CD4-positive, alpha-beta T cell (primary cell): ENCODE measurements at regions not wholly inside any gene's neighbourhood (a gene's known extent, or its start where the extent isn't known, plus 50 kb on each side); places are given as distances from the start of the nearest gene placed in this dataset.

Experiments used
- ATAC-seq: fragments of 200-7000 bp; cut with Tn5 transposase; one replicate; pipeline ENCODE4 v1.10.0; 2022; ENCODE audit warnings: mild to moderate bottlenecking; ENCODE audit not compliant: poor library complexity
- CTCF ChIA-PET: fragments of 350-600 bp; sonication (Branson Sonifier 250); formaldehyde crosslinking; loops from one replicate; lab custom pipeline; 2021; ENCODE audit warnings: antibody characterized with exemption, inconsistent platforms; lab: Charles Lee
- POLR2A ChIA-PET: fragments of 350-600 bp; sonication (Branson Sonifier 250); formaldehyde crosslinking; loops from one replicate; lab custom pipeline; 2021; ENCODE audit warnings: antibody characterized with exemption, inconsistent platforms; lab: Charles Lee
- DNase-seq, 14 experiments: peaks; one replicate each; pipeline ENCODE4 v3.0.0-alpha.2; 2013 to 2020; ENCODE audit warnings: mixed read lengths in 2 of 14
- H3K27ac ChIP-seq, 2 donors: one replicate each; pipeline versions ENCODE4 v1.5.1 to v1.7.0; 2013; ENCODE audit warnings: low read length in 2 of 2, low read depth in 1 of 2, mild to moderate bottlenecking in 1 of 2
- H3K27me3 ChIP-seq, 2 experiments: 1 replicate in 1 of 2; 2 replicates in 1 of 2; pipeline versions ENCODE4 v1.6.1 to v1.7.0; 2013; ENCODE audit warnings: low read length in 2 of 2, control low read depth in 1 of 2, mild to moderate bottlenecking in 1 of 2, moderate library complexity in 1 of 2; ENCODE audit not compliant: insufficient read depth in 2 of 2, control insufficient read depth in 1 of 2
- H3K36me3 ChIP-seq: one replicate; pipeline ENCODE4 v1.6.1; 2013; ENCODE audit warnings: low read length, control low read depth; ENCODE audit not compliant: insufficient read depth
- H3K4me1 ChIP-seq: one replicate; pipeline ENCODE4 v1.6.1; 2013; ENCODE audit warnings: low read length, control low read depth; ENCODE audit not compliant: insufficient read depth
- H3K4me3 ChIP-seq: one replicate; pipeline ENCODE4 v1.5.1; 2013; ENCODE audit warnings: mild to moderate bottlenecking, low read length, moderate library complexity
- H3K9me3 ChIP-seq, 2 experiments: 1 replicate in 1 of 2; 2 replicates in 1 of 2; pipeline versions ENCODE4 v1.6.1 to v1.7.0; 2013; ENCODE audit warnings: low read length in 2 of 2, mild to moderate bottlenecking in 2 of 2, control low read depth in 1 of 2, moderate library complexity in 1 of 2; ENCODE audit not compliant: control insufficient read depth in 1 of 2, insufficient read depth in 1 of 2
- H3K27ac Mint-ChIP-seq: one replicate; pipeline ENCODE4 v1.8.0; 2020; ENCODE audit warnings: mixed read lengths
- H3K27me3 Mint-ChIP-seq: one replicate; pipeline ENCODE4 v1.8.0; 2021; ENCODE audit warnings: mixed read lengths
- H3K36me3 Mint-ChIP-seq: one replicate; pipeline ENCODE4 v1.8.0; 2021; ENCODE audit warnings: low read depth, mixed read lengths
- H3K4me1 Mint-ChIP-seq: one replicate; pipeline ENCODE4 v1.8.0; 2021; ENCODE audit warnings: low read depth, mixed read lengths
- H3K4me3 Mint-ChIP-seq: one replicate; pipeline ENCODE4 v1.8.0; 2020; ENCODE audit warnings: mild to moderate bottlenecking, mixed read lengths
- H3K9me3 Mint-ChIP-seq: one replicate; pipeline ENCODE4 v1.8.0; 2020; ENCODE audit warnings: mixed read lengths
- intact Hi-C, 2 experiments: fragments of 100-400 bp; cut with DNase I in 1 of 2; cut with micrococcal nuclease in 1 of 2; formaldehyde crosslinking; loops; one replicate each; pipeline versions ENCODE4 v1.15.1 to v1.9.0; 2023 to 2025; cut with DNase I, micrococcal nuclease
- TF ChIP-seq, protein P1 (sequence below): fragments of 200-600 bp; IDR thresholded peaks from one replicate; pipeline ENCODE4 v1.8.0; 2022; ENCODE audit warnings: antibody characterized with exemption, mild to moderate bottlenecking

DNA sequence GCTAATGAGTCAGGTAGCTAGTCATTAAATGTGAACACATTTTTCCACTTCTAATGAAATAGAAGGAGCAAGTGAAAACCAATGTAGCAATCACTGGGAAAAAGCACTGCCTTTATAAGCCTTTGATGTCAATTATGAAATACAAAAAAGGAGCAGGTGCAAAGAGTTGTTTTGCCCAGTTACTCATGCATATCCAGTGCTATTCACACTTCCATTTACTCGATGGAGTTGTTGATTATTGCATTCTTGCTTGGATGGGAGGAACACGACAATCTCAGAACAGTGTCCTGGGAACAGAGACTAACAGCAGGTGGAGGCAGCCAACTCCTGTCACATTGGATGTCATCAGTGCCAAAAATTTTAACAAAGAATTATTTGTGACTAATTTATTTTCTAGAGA is 372.5 kb downstream of the CBLN2 start:
- H3K27ac Mint-ChIP-seq, result no peak overlapping the region
- no peaks in the 10 kb centered on the region for H3K4me1 Mint-ChIP-seq
- H3K36me3 Mint-ChIP-seq, result no peaks in the 10 kb centered on the region
- peaks cover 0 to 3% of the 10 kb centered on the region in 2 experiments for H3K9me3 ChIP-seq
- DNase-seq (no peak), ATAC-seq (no peak)
- ChIA-PET CTCF (interaction anchor here (0.5 kb wide), 1 partner anchor 293 kb away, joined by 3 read pairs; no protein-coding TSS in a partner anchor), POLR2A (no interaction called here)
- no peak overlapping the region for H3K27ac ChIP-seq
- no peak overlapping the region for H3K4me3 Mint-ChIP-seq
- intact Hi-C loops, result loop anchor here in 1 of 2 experiments (10.0 kb wide), 1 partner anchor 63 kb away; no protein-coding TSS in a partner anchor
- H3K27me3 Mint-ChIP-seq, result no peaks in the 10 kb centered on the region
- no peaks in the 10 kb centered on the region for H3K36me3 ChIP-seq
- no peak overlapping the region for H3K4me3 ChIP-seq
- TF ChIP-seq, protein P1, sequence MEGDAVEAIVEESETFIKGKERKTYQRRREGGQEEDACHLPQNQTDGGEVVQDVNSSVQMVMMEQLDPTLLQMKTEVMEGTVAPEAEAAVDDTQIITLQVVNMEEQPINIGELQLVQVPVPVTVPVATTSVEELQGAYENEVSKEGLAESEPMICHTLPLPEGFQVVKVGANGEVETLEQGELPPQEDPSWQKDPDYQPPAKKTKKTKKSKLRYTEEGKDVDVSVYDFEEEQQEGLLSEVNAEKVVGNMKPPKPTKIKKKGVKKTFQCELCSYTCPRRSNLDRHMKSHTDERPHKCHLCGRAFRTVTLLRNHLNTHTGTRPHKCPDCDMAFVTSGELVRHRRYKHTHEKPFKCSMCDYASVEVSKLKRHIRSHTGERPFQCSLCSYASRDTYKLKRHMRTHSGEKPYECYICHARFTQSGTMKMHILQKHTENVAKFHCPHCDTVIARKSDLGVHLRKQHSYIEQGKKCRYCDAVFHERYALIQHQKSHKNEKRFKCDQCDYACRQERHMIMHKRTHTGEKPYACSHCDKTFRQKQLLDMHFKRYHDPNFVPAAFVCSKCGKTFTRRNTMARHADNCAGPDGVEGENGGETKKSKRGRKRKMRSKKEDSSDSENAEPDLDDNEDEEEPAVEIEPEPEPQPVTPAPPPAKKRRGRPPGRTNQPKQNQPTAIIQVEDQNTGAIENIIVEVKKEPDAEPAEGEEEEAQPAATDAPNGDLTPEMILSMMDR, result no peak
- H3K4me1 ChIP-seq, result no peaks in the 10 kb centered on the region
- no peaks in the 10 kb centered on the region for H3K27me3 ChIP-seq
- H3K9me3 Mint-ChIP-seq, result peaks cover 3% of the 10 kb centered on the region

- no peak for ATAC-seq
- ChIA-PET CTCF (no interaction called here), POLR2A (interaction anchor here (0.7 kb wide), 1 partner anchor 1648 kb away, joined by 3 read pairs; no protein-coding TSS in a partner anchor)
- Histone ChIP-seq H3K27me3 (no peaks in the 10 kb centered on the region), H3K27ac (no peak overlapping the region), H3K4me3 (no peak overlapping the region), H3K36me3 (no peaks in the 10 kb centered on the region), H3K9me3 (no peaks in the 10 kb centered on the region), H3K4me1 (no peaks in the 10 kb centered on the region)
- Mint-ChIP-seq H3K27me3 (no peaks in the 10 kb centered on the region), H3K4me3 (no peak overlapping the region), H3K4me1 (no peaks in the 10 kb centered on the region), H3K9me3 (peaks cover 3% of the 10 kb centered on the region), H3K36me3 (no peaks in the 10 kb centered on the region), H3K27ac (no peak overlapping the region)
- TF ChIP-seq, protein P1, result no peak
- DNase-seq, result no peak
- intact Hi-C loops, result no loop called here
Observed at GRCh38 chr18:72161691-72162090, 382.5 kb downstream of the CBLN2 start.

GRCh38 chr18:72160510-72161445 is 383.4 kb downstream of the CBLN2 start:
- no peak for DNase-seq
- Mint-ChIP-seq H3K27ac (no peak overlapping the region), H3K4me1 (no peaks in the 10 kb centered on the region), H3K36me3 (no peaks in the 10 kb centered on the region), H3K9me3 (peaks cover 3% of the 10 kb centered on the region), H3K4me3 (no peak overlapping the region), H3K27me3 (no peaks in the 10 kb centered on the region)
- intact Hi-C loops, result no loop called here
- POLR2A ChIA-PET, result no interaction called here
- TF ChIP-seq, protein P1, result no peak
- no peaks in the 10 kb centered on the region for H3K9me3 ChIP-seq
- H3K27ac ChIP-seq, result no peak overlapping the region
- no peak for ATAC-seq
- H3K27me3 ChIP-seq, result no peaks in the 10 kb centered on the region
- CTCF ChIA-PET, result no interaction called here
- no peaks in the 10 kb centered on the region for H3K4me1 ChIP-seq
- no peaks in the 10 kb centered on the region for H3K36me3 ChIP-seq
- H3K4me3 ChIP-seq, result no peak overlapping the region
